ENCODE measurements at regions not wholly inside any gene's neighbourhood (a gene's known extent, or its start where the extent isn't known, plus 50 kb on each side); places are given as distances from the start of the nearest gene placed in this dataset.

GRCh38 chr11:69220561-69221051, 64.9 kb downstream of the SMIM38 start:
- TF ChIP-seq CTCF (IDR thresholded peaks at IDR 0.05; ENCODE audit: low read depth, low read length), result no peak
- no peak for TF ChIP-seq EZH2phosphoT487 (IDR thresholded peaks at IDR 0.05; ENCODE audit: low read depth)
